Renal cortex interstitium (tissue), 11 donors: ENCODE measurements at regions not wholly inside any gene's neighbourhood (a gene's known extent, or its start where the extent isn't known, plus 50 kb on each side); places are given as distances from the start of the nearest gene placed in this dataset.

ENCODE experiments used
- DNase-seq, 11 donors: peaks; one replicate each; pipeline ENCODE4 v3.0.0-alpha.2; 2013; ENCODE audit warnings: low read depth in 9 of 11, low spot score in 4 of 11; ENCODE audit errors: extremely low read depth in 1 of 11

- DNase-seq: peak; percentile 97 to 100 (median 99)
These were observed 289.6 kb upstream of the NFE2L3 start for GRCh38 chr7:25862261-25863004.

DNA sequence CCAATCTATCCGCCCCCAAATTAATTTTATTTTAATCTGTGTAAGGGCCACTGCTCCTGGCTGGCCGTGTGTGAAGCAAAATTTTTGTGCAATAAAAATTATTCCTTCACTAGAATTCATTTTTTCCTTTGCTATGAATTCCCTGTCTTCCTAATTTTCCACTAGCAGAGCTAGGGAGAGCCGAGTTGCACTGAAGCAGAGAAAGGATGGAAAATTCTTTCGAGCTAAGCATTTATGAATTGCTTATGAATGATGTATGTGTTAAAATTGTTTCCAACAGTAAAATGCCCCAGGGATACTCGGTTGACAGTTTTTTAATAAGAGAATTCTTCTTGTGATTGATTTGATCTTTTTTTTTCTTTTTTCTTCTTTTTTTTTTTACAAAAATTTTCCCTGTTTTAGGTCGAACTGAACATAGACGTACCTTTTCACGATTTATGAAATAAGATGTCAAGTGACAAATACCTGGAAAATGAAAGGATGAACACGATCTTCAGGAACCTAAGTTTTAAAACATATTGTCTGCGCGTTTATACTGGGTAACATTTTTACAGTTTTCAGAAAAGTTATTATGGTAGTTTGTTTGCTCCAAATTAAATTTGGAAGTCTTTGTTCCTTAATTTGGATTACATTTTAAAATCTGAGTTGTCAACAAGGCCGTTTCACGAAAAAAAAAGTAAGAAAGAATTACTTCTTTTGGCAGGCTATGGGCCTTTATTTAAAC is 288.8 kb upstream of the NFE2L3 start:
- DNase-seq: no peak

DNA sequence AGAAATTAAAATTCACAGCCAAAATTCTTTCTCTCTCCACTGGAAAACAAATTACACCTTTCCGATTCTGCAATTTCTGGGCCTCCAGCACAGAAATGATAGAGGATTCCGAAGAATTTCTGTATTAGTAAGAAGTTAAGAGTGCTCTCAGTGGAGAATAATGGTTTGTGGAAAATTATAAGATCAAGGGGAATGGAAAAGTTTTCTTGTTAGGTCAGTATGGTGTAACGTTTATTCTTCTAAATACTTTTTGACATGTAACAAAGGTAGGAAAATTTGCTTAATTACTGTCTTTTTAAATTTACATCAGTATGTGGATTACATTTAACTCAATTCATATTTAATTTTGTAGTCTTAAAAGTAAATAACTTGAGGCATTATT is 288.3 kb upstream of the NFE2L3 start:
- no peak for DNase-seq

DNA sequence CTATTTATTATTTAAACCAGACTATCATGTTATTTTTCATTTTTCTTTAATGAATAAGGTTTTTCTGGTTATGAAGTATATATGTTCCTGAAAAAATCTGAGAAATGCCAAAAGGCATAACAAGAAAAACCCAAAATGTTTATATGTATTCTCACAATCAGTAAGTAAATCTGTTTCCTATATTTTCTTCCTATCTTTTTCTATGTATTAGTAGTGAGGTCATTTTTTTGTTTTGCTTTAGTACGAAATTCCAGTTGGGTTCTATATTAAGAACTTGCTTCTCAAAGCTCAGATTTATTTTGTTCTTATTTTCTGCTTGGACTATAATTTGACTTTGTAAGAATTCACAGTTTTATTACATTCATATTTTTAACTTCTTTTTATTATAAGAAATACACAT is 287.5 kb upstream of the NFE2L3 start:
- DNase-seq: no peak

GRCh38 chr7:25864943-25865751 is 286.9 kb upstream of the NFE2L3 start:
- no peak for DNase-seq

GRCh38 chr7:25868509-25868908 is 283.5 kb upstream of the NFE2L3 start:
- no peak for DNase-seq

- no peak for DNase-seq
These were observed 281.4 kb upstream of the NFE2L3 start for GRCh38 chr7:25870574-25870973.

DNA sequence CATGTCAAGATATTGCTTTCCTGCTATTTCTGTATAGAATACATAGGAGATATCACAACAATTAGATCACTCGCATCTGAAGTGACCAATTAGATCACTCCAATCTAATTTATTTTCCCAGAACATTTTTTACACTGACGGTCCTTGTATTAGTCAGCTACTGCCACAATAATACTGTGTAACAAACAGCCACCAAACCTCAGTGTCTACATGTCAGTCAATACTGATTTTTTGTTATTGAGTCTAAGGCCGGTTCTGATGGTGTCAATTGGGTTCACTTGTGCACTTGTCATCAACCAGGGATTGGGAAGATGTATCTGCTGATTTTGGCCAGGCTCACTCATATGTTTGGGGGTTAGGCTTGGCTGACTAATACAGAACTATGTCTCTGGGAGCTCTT is 275.9 kb upstream of the NFE2L3 start:
- DNase-seq: no peak

DNA sequence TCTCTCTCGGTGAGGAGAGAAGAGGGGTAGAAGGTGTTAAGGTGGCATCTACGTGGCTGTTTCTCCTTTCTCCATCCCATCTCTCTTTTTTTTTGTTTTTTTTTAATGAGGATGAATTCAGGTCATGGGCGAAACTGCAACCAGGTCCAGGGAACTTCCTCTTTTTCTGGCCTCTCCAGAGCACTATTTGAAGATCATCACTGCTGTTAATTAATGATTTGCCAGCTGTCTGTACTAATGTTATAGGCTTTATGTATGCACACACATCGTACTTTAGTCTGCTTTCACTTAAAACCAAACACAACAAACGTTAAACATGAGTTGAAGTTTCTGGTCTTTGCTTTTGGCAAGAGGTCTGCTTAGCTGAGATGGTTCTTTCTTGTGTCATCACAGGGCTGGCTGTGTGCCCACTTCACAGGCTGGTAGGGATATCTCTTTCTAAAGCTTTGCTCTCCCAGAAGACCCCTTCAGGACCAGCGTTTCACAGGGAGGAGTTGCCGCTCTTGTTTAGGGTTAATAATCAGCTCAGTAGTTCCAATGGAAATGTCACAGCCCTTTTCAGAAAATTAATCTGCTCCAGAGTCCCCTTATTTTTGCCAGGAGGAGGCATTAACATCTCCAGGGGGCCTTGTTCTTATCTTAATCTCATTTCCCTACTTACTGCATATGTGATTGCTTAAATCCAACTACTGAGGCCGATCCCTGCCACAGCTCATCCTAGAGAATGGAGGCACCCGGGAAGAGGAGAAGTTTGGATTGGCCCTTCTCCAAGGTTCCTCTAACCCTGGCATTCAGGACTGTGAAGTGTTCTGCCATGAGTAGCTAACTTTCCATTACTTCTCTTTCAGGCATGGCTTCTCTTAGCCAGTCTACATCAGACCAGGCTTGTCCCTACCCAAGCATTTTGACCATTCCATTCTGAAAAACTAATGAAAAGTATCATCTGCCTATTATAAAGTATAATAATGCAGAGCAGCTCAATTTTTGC is 273.9 kb upstream of the NFE2L3 start:
- no peak for DNase-seq

- DNase-seq: no peak
These were observed 272.2 kb upstream of the NFE2L3 start for GRCh38 chr7:25879799-25880198.

DNA sequence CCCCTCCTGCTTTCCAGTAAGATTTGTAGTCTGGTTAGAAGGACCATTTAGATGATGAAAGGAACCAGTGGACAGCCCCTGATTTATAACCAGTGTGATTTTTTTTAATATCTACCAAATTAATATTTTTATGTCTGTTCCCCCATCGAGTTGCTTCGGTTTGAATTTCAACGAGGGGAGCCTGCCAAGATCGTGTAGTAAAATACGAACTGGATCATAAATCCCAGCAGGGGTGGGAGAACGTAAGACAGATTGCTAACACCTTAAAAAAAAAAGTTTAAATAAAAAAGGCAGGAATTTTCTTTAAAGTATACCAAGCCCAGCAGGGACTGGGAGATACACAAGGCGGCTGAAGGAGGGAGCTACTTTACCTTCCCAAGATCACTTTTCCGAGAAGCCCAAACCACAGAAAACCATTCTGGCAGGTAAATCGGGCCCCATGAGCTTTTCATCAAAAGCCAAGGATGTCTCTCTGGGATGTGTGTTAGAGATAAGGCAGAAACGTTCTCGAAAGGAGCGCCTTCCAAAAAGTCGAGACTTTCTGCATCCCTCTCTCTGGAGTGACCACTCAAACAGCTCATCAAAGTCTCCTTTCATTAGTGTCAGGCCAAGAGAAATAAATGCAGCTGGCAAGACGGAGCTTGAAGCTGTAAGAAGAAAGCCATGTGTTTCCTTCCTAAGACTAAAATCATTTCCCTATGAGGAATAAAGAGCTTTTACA is 270.5 kb upstream of the NFE2L3 start:
- no peak for DNase-seq

DNA sequence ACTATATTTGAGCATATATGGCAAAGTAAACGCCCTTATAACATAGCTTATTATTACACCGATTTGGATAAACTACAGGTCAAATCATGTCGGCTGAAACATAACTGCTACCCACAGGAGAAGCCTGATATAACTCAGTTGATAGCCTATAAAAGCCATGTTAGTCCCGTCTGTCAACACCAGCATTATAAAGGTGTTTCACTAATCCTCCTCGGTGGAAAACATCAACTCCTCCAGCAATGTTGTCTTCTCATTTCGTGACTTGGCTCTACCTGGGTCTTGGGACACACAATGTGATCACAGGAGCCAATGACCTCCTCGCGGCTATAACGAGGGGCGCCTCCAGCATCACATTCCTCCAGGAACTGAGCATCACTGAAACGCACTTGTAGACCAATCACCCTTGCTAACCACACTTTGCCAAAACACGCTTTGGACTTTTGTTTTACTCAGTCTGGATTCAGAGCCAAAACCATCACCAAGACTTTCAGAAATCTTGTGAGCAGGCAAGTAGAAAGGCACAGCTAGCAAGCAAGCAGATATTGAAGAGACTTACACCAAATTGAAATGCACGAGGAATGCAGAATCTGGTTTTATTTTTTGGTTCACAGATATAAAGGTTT is 269.7 kb upstream of the NFE2L3 start:
- no peak for DNase-seq

- no peak for DNase-seq
These were observed 267.7 kb upstream of the NFE2L3 start for GRCh38 chr7:25884265-25884828.

- DNase-seq: no peak
These were observed 266.9 kb upstream of the NFE2L3 start for GRCh38 chr7:25885057-25885576.

DNA sequence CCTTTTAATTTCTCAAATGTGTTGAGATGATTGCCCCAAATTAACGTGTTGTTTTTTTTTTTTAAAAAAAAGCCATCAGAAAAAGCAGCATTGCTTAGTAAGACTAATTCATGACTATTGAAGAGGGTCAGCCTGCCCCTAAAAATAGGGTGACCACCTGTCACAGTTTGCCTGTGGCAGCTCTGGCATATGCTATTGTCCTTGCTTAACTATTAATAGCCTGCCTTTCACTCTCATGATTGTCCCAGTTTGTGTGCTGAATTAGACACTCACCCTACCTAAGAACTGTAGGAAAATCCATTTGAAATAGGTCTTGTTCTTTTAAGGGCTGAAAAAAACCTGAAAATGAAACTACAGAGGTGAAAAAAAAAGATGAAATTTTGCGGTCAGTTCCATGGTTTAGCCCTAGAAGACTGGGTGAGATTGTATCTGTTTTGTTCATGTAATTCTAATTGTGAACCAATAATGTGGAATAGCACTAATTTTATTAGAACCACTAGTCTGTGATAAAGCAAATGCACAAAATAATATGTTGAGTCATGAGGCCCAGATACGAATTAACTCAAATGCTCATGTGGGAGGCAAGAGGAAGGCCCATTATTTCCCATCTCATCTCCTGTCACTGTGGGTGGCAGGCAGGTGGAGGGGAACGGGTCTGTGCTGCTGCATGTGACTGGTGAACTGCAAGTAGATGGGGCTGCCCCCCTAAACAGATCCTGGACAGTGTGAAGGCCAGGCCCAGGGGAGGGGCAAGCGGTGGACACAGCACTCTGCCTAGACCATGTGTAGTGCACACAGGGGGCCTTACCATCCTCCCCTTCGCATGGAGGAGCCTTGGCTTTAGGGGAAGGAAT is 265.4 kb upstream of the NFE2L3 start:
- no peak for DNase-seq

GRCh38 chr7:25887266-25887665 is 264.7 kb upstream of the NFE2L3 start:
- DNase-seq: no peak
